ENCODE measurements at regions not wholly inside any gene's neighbourhood (a gene's known extent, or its start where the extent isn't known, plus 50 kb on each side); places are given as distances from the start of the nearest gene placed in this dataset.

DNA sequence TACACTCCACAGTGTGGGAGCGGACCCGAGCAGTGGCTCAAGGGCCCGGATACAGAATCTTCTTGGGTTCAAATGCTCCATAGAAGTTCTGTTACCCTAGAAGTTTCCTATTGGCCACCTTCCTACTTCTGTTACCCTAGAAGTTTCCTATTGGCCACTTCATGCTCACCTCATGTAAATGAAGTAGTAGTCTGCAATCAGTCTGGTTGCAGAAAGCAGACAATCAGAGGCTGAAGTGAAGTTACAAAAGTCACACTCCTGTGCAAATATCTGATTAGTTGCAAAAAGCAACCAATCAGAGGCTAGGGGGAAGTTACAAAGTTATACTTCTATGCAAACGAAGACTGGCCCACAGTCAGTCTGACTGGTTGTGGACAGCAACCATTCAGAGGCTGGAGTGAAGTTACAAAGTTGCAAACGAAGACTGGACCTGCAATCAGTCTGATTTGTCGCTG is 77.8 kb upstream of the CPNE8 start:
- DNase-seq (ENCODE audit: extremely low read depth, low read depth): no peak
- H3K4me3 ChIP-seq (replicated peaks; ENCODE audit: low read depth, low read length): no peak overlapping the region
- TF ChIP-seq, protein P1, sequence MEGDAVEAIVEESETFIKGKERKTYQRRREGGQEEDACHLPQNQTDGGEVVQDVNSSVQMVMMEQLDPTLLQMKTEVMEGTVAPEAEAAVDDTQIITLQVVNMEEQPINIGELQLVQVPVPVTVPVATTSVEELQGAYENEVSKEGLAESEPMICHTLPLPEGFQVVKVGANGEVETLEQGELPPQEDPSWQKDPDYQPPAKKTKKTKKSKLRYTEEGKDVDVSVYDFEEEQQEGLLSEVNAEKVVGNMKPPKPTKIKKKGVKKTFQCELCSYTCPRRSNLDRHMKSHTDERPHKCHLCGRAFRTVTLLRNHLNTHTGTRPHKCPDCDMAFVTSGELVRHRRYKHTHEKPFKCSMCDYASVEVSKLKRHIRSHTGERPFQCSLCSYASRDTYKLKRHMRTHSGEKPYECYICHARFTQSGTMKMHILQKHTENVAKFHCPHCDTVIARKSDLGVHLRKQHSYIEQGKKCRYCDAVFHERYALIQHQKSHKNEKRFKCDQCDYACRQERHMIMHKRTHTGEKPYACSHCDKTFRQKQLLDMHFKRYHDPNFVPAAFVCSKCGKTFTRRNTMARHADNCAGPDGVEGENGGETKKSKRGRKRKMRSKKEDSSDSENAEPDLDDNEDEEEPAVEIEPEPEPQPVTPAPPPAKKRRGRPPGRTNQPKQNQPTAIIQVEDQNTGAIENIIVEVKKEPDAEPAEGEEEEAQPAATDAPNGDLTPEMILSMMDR (IDR thresholded peaks at IDR 0.05; ENCODE audit: low read depth, low read length, missing control alignments): no peak

DNA sequence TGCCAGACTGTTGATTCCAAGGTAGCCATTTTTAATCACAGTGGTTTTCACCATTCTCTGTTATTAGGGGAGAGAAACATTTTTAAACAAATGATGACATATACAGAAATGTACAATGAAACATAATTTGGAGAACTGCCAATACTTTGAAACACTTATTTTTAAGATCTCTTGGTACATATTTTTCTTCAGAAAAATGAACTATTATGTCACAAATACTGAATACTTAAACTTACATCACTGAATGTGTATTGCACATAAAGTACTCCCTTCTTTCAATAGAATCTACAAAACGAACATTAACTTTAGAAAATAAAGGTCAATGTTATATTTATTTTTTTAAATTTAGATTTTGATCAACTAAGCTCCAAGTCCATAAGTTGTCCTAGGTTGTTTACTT is 71.7 kb upstream of the CPNE8 start:
- no peak for DNase-seq (ENCODE audit: extremely low read depth, low read depth)
- TF ChIP-seq, protein P1 (IDR thresholded peaks at IDR 0.05; ENCODE audit: low read depth, low read length, missing control alignments): no peak
- no peak overlapping the region for H3K4me3 ChIP-seq (replicated peaks; ENCODE audit: low read depth, low read length)

DNA sequence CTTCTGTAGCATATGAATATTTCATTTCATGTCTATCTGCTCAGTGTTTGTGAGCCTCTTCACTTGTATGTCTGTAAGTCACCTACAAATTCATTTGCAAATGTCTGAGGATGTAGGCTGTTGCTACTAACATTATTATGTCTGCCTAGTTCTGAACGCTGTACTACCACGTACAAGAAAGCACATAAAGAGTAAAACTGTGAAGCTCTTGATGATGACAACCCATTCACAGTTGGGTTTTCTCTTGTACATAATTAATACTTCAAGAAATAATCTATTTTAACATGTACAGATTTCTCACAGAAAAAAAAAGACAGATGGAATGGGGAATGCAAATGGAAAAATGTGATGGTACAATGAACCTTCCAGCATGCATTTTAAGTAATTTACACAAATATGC is 64.3 kb upstream of the CPNE8 start:
- H3K4me3 ChIP-seq (replicated peaks; ENCODE audit: low read depth, low read length): no peak overlapping the region
- DNase-seq (ENCODE audit: extremely low read depth, low read depth): no peak
- TF ChIP-seq, protein P1 (IDR thresholded peaks at IDR 0.05; ENCODE audit: low read depth, low read length, missing control alignments): no peak

DNA sequence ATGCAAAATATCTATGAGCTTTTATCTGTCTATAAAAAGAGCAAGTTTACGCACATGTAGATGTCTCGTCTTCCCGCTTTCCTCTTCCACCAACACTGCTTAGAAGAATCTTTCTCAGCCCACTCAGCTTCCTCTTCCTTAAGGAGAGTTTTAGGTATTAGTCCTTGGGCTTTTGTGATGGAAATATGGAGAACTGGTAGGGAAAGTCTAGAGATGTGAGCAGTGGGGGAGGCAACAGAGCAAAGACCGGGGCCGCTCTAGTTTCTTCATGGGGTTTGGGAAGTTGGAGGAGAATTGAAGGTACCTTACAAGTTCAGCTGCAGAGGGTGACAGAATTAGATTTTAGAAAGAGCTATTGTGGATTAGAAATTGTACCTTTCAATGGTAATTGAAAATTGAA is 56.3 kb upstream of the CPNE8 start:
- TF ChIP-seq, protein P1 (IDR thresholded peaks at IDR 0.05; ENCODE audit: low read depth, low read length, missing control alignments): no peak
- DNase-seq (ENCODE audit: extremely low read depth, low read depth): no peak
- H3K4me3 ChIP-seq (replicated peaks; ENCODE audit: low read depth, low read length): no peak overlapping the region

DNA sequence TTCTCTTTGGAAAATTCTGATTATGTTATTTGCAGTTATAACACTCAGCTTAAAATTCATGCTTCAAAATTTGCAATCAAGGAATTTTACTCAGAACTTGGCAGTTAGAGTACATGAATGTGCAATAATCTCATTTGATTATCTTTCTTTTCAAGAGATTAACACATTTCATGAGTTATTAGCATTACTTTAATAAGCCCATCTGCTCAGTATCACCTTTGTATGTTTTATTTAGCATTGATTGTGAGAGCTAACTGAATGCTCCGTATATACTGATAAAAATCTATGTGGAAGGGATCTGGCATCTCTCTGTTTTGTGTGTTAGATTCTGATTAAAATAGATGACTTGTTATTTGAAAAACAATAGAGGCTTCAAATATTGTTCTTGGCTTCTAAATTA is 55.6 kb upstream of the CPNE8 start:
- no peak overlapping the region for H3K4me3 ChIP-seq (replicated peaks; ENCODE audit: low read depth, low read length)
- DNase-seq (ENCODE audit: extremely low read depth, low read depth): no peak
- TF ChIP-seq, protein P1 (IDR thresholded peaks at IDR 0.05; ENCODE audit: low read depth, low read length, missing control alignments): no peak

DNA sequence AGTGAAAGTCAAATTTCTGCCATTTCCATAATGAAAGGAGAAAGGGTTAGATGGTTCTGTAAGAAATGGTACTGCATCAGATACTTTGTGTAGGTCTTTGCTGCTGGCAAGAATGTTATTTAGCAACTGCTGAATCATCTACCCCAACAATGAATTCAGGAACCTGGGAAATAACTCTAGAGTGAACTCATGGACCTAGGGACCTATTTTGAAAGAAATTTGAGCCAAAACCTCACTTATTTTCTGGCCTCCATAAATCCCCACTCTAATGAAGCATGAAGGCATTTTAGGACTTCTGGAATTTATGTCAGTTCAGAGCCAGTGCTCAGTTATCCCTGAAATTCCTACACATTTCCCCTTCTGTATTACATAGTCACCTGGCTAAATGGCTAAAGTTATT is 50.9 kb upstream of the CPNE8 start:
- no peak overlapping the region for H3K4me3 ChIP-seq (replicated peaks; ENCODE audit: low read depth, low read length)
- TF ChIP-seq, protein P1 (IDR thresholded peaks at IDR 0.05; ENCODE audit: low read depth, low read length, missing control alignments): no peak
- DNase-seq (ENCODE audit: extremely low read depth, low read depth): no peak

All from HFF-Myc (cell line).